Trophoblast cell (in vitro differentiated cells and primary cell): ENCODE measurements at regions not wholly inside any gene's neighbourhood (a gene's known extent, or its start where the extent isn't known, plus 50 kb on each side); places are given as distances from the start of the nearest gene placed in this dataset.

Source experiments
- DNase-seq, 2 donors: peaks; one replicate each; pipeline ENCODE4 v3.0.0-alpha.2; 2016
- H2AFZ ChIP-seq: 2 replicates; pipeline ENCODE4 v1.6.1; 2013; ENCODE audit warnings: low read length, moderate library complexity, mild to moderate bottlenecking; ENCODE audit not compliant: insufficient read depth, poor library complexity
- H2AK5ac ChIP-seq: 2 replicates; pipeline ENCODE4 v1.6.1; 2013; ENCODE audit warnings: mild to moderate bottlenecking, low read length
- H2BK120ac ChIP-seq: 2 replicates; pipeline ENCODE4 v1.6.1; 2013; ENCODE audit warnings: low read length, mild to moderate bottlenecking, moderate library complexity; ENCODE audit not compliant: insufficient read depth, poor library complexity
- H2BK12ac ChIP-seq: 2 replicates; pipeline ENCODE4 v1.6.1; 2013; ENCODE audit warnings: mild to moderate bottlenecking, low read length, moderate library complexity
- H2BK5ac ChIP-seq: 2 replicates; pipeline ENCODE4 v1.6.1; 2013; ENCODE audit warnings: low read length, low read depth, moderate library complexity, mild to moderate bottlenecking; ENCODE audit not compliant: poor library complexity
- H3K14ac ChIP-seq: 2 replicates; pipeline ENCODE4 v1.6.1; 2013; ENCODE audit warnings: mild to moderate bottlenecking, low read length
- H3K18ac ChIP-seq: 2 replicates; pipeline ENCODE4 v1.6.1; 2013; ENCODE audit warnings: mild to moderate bottlenecking, low read length
- H3K23ac ChIP-seq: 2 replicates; pipeline ENCODE4 v1.6.1; 2013; ENCODE audit warnings: low read length
- H3K27ac ChIP-seq: 2 replicates; pipeline ENCODE4 v1.5.1; 2013; ENCODE audit warnings: low read depth, mild to moderate bottlenecking, inconsistent platforms, low read length, moderate library complexity
- H3K27me3 ChIP-seq: 2 replicates; pipeline ENCODE4 v1.6.1; 2013; ENCODE audit warnings: inconsistent platforms, mild to moderate bottlenecking, low read length, moderate library complexity; ENCODE audit not compliant: insufficient read depth
- H3K36me3 ChIP-seq, 2 experiments: 1 replicate in 1 of 2; 2 replicates in 1 of 2; pipeline ENCODE4 v1.6.1; 2013; ENCODE audit warnings: low read length in 2 of 2, mild to moderate bottlenecking in 2 of 2, moderate library complexity in 1 of 2; ENCODE audit not compliant: insufficient read depth in 2 of 2, control insufficient read depth in 1 of 2
- H3K4ac ChIP-seq: 2 replicates; pipeline ENCODE4 v1.6.1; 2013; ENCODE audit warnings: low read depth, mild to moderate bottlenecking, low read length, moderate library complexity
- H3K4me1 ChIP-seq, 2 experiments: 1 replicate in 1 of 2; 2 replicates in 1 of 2; pipeline ENCODE4 v1.6.1; 2013; ENCODE audit warnings: low read length in 2 of 2, mild to moderate bottlenecking in 2 of 2, moderate library complexity in 1 of 2; ENCODE audit not compliant: insufficient read depth in 2 of 2, control insufficient read depth in 1 of 2
- H3K4me2 ChIP-seq: 2 replicates; pipeline ENCODE4 v1.6.1; 2013; ENCODE audit warnings: inconsistent platforms, mild to moderate bottlenecking, low read length, moderate library complexity
- H3K4me3 ChIP-seq: 2 replicates; pipeline ENCODE4 v1.5.1; 2013; ENCODE audit warnings: mild to moderate bottlenecking, low read depth, low read length, inconsistent platforms
- H3K79me1 ChIP-seq: one replicate; pipeline ENCODE4 v1.6.1; 2013; ENCODE audit warnings: low read length
- H3K79me2 ChIP-seq: 2 replicates; pipeline ENCODE4 v1.6.1; 2013; ENCODE audit warnings: low read length, mild to moderate bottlenecking; ENCODE audit not compliant: control insufficient read depth, insufficient read depth, poor library complexity
- H3K9ac ChIP-seq: 2 replicates; pipeline ENCODE4 v1.6.1; 2013; ENCODE audit warnings: mild to moderate bottlenecking, low read length
- H3K9me3 ChIP-seq: 2 replicates; pipeline ENCODE4 v1.6.1; 2013; ENCODE audit warnings: low read depth, mild to moderate bottlenecking, control low read depth, inconsistent platforms, low read length; ENCODE audit not compliant: insufficient read depth
- H4K12ac ChIP-seq: 2 replicates; pipeline ENCODE4 v1.6.1; 2013; ENCODE audit warnings: low read depth, mild to moderate bottlenecking, low read length, moderate library complexity
- H4K8ac ChIP-seq: 2 replicates; pipeline ENCODE4 v1.6.1; 2013; ENCODE audit warnings: low read depth, mild to moderate bottlenecking, low read length, moderate library complexity
- H4K91ac ChIP-seq: one replicate; pipeline ENCODE4 v1.6.1; 2013; ENCODE audit warnings: low read depth, mild to moderate bottlenecking, low read length, moderate library complexity
- WGBS: extraction: QIAGEN DNeasy Blood & Tissue Kit; methylation state at CpG from one replicate; pipeline ENCODE4 v1.1.7; 2013; ENCODE audit warnings: missing lambda C conversion rate; ENCODE audit not compliant: insufficient read length, insufficient coverage; ENCODE audit errors: extremely low coverage; 5-methylcytosine and 5-hydroxymethylcytosine counted together

DNA sequence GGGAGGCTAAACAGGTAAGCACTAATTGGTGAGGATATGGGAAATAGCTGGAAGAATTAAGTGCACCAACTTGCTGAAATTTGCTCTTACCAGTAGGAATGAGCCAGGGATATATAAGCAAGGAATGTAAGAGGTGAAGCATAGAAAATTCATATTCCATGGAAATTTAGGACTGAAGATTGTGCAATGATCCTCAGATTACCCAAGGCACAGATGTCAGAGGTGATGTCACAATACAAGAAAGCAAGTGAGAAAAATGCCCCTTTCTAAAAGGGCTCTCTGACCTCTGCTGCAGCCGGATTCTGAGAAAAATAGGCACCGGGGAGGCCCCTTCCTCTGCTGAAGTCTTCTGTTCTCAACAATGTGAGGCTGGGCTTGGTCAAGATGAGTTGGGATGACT lies 112.3 kb upstream of the ZNF678 start:
- H3K18ac ChIP-seq: no peak overlapping the region
- H3K9me3 ChIP-seq: peaks cover 2% of the 10 kb centered on the region
- no peak overlapping the region for H3K27ac ChIP-seq
- H3K4me3 ChIP-seq: no peak overlapping the region
- peak in 1 of 2 donors; percentile 53 for DNase-seq
- H3K4me2 ChIP-seq: no peak overlapping the region
- H3K4ac ChIP-seq: no peak overlapping the region
- H3K79me1 ChIP-seq: no peaks in the 10 kb centered on the region
- H3K79me2 ChIP-seq: no peaks in the 10 kb centered on the region
- no peak overlapping the region for H4K12ac ChIP-seq
- H4K91ac ChIP-seq: no peak overlapping the region
- H3K4me1 ChIP-seq: peaks cover 0 to 6% of the 10 kb centered on the region in 2 experiments
- no peak overlapping the region for H2AK5ac ChIP-seq
- H2AFZ ChIP-seq: no peak overlapping the region
- H3K14ac ChIP-seq: no peak overlapping the region
- no peaks in the 10 kb centered on the region for H3K36me3 ChIP-seq
- H3K9ac ChIP-seq: no peak overlapping the region
- no peak overlapping the region for H3K23ac ChIP-seq
- H3K27me3 ChIP-seq: no peaks in the 10 kb centered on the region
- WGBS: no CpG with 5 or more reads among the region's 2 CpGs
- no peak overlapping the region for H2BK12ac ChIP-seq
- no peak overlapping the region for H2BK5ac ChIP-seq
- H4K8ac ChIP-seq: no peak overlapping the region
- no peak overlapping the region for H2BK120ac ChIP-seq

DNA sequence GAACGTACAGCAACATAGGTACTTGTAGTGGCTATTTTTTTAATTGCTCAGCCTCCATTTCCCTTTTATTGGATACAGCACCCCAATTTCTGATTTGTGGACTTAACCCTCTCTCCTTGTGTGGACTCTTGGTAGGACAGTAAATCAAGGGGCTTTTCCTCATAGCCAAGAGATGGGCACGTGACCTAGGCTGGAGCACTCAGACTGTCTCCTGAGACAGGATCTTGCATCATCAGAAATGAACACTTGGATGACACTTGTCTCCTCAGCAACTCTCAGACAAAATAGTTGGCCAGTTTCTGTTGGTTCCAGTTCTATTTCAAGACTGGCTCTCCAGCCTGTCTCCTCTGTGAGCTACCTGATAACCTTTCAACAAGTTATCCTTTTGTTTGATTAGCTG lies 112.9 kb upstream of the ZNF678 start:
- Histone ChIP-seq H3K4me2 (no peak overlapping the region), H2AFZ (no peak overlapping the region), H2BK12ac (no peak overlapping the region), H2AK5ac (no peak overlapping the region), H3K4ac (no peak overlapping the region), H3K9me3 (peaks cover 2% of the 10 kb centered on the region), H3K79me2 (no peaks in the 10 kb centered on the region), H4K8ac (no peak overlapping the region), H3K79me1 (no peaks in the 10 kb centered on the region), H3K4me3 (no peak overlapping the region), H4K91ac (no peak overlapping the region), H3K27ac (no peak overlapping the region), H4K12ac (no peak overlapping the region), H3K18ac (no peak overlapping the region), H3K36me3 (no peaks in the 10 kb centered on the region), H3K14ac (no peak overlapping the region), H3K4me1 (peaks cover 0 to 6% of the 10 kb centered on the region in 2 experiments), H2BK5ac (no peak overlapping the region), H2BK120ac (no peak overlapping the region), H3K23ac (no peak overlapping the region), H3K27me3 (no peaks in the 10 kb centered on the region), H3K9ac (no peak overlapping the region)
- WGBS: no CpG with 5 or more reads among the region's 2 CpGs
- no peak for DNase-seq

DNA sequence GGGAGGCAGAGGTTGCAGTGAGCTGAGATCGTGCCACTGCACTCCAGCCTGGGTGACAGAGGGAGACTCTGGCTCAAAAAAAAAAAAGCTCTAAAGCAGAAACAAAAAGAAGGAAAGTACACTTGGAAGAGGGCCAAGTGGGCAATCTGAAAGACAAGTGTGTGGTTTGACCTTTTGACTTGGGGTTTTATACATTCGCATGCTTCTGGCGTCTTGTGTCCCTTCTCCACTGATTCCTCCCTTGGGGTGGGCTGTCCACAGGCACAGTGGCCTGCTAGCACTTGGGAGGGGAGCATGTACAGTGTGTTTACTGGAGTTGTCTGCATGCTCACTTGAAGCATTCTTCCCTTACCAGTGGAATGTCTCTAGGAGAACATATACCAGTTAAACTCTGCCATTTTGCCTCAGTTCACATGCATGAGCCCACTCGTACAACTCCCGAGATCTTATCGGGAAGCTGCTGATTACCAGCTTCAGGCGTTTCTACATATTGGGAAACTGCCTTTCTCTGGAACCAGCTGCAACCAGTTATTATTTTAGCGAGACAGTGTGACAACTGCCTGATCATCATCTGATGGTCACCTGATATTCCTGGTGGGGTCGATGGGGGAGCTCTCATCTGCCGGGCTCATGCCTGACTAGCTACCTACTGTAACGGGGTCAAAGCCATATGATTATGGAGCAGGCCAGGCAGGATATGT lies 113.5 kb upstream of the ZNF678 start:
- Histone ChIP-seq H3K79me2 (no peaks in the 10 kb centered on the region), H4K12ac (no peak overlapping the region), H3K18ac (no peak overlapping the region), H3K14ac (no peak overlapping the region), H3K4me2 (no peak overlapping the region), H2BK5ac (no peak overlapping the region), H3K9me3 (peaks cover 2% of the 10 kb centered on the region), H2BK12ac (no peak overlapping the region), H3K4ac (no peak overlapping the region), H3K9ac (no peak overlapping the region), H4K91ac (no peak overlapping the region), H2AFZ (no peak overlapping the region), H3K4me3 (no peak overlapping the region), H3K4me1 (peaks cover 0 to 6% of the 10 kb centered on the region in 2 experiments), H3K23ac (no peak overlapping the region), H3K79me1 (no peaks in the 10 kb centered on the region), H4K8ac (no peak overlapping the region), H2AK5ac (no peak overlapping the region), H3K27ac (no peak overlapping the region), H3K27me3 (no peaks in the 10 kb centered on the region), H2BK120ac (no peak overlapping the region), H3K36me3 (no peaks in the 10 kb centered on the region)
- peak in 1 of 2 donors; percentile 33 for DNase-seq
- no CpG with 5 or more reads among the region's 11 CpGs for WGBS

DNA sequence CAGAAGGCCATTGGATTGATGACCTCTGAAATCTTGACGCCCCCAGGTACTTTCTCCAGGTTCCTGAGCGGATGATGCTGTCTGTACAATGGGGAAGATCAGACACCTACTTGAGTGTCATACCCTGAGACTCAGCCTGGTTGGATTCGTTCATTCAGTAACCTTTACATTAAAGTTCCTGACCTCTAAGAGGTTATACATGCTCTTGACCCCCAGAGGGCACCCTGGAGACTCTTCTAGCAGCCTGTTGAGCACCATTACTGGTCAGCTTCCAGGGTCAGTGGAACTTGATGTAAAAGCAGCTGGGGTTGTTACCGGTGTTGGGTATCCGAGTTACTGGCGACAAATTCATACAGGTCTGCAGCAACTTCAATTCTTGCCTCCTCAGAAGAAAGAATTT lies 114.3 kb upstream of the ZNF678 start:
- no peak overlapping the region for H4K91ac ChIP-seq
- no peak overlapping the region for H3K27ac ChIP-seq
- H3K18ac ChIP-seq: no peak overlapping the region
- H3K14ac ChIP-seq: no peak overlapping the region
- H3K4ac ChIP-seq: no peak overlapping the region
- no CpG with 5 or more reads among the region's 6 CpGs for WGBS
- no peak overlapping the region for H2BK5ac ChIP-seq
- no peaks in the 10 kb centered on the region for H3K27me3 ChIP-seq
- H4K8ac ChIP-seq: no peak overlapping the region
- H4K12ac ChIP-seq: no peak overlapping the region
- no peaks in the 10 kb centered on the region for H3K36me3 ChIP-seq
- no peak overlapping the region for H2AFZ ChIP-seq
- H2AK5ac ChIP-seq: no peak overlapping the region
- peak; percentile 20 to 75 for DNase-seq
- no peak overlapping the region for H3K9ac ChIP-seq
- no peak overlapping the region for H3K23ac ChIP-seq
- H2BK120ac ChIP-seq: no peak overlapping the region
- no peak overlapping the region for H2BK12ac ChIP-seq
- H3K4me3 ChIP-seq: no peak overlapping the region
- no peaks in the 10 kb centered on the region for H3K79me1 ChIP-seq
- peaks cover 2% of the 10 kb centered on the region for H3K9me3 ChIP-seq
- H3K4me1 ChIP-seq: peaks cover 0 to 6% of the 10 kb centered on the region in 2 experiments
- H3K4me2 ChIP-seq: no peak overlapping the region
- H3K79me2 ChIP-seq: no peaks in the 10 kb centered on the region
